Uterus (tissue), 2 donors: ENCODE measurements at regions not wholly inside any gene's neighbourhood (a gene's known extent, or its start where the extent isn't known, plus 50 kb on each side); places are given as distances from the start of the nearest gene placed in this dataset.

Experiments
- POLR2A ChIP-seq, 2 donors: fragments of 450-650 bp; IDR thresholded peaks; one replicate each; pipeline ENCODE4 v1.6.1; 2016; ENCODE audit warnings: antibody characterized with exemption in 2 of 2, mild to moderate bottlenecking in 1 of 2, moderate library complexity in 1 of 2
- TF ChIP-seq, protein P1 (sequence below), 4 experiments: fragments of 200-600 bp in 2 of 4; fragments of 450-650 bp in 2 of 4; sonication (generic) in 2 of 4; IDR thresholded peaks; one replicate each; pipeline ENCODE4 v1.5.1; 2016 to 2019; ENCODE audit warnings: antibody characterized with exemption in 4 of 4, mild to moderate bottlenecking in 2 of 4, moderate library complexity in 1 of 4

DNA sequence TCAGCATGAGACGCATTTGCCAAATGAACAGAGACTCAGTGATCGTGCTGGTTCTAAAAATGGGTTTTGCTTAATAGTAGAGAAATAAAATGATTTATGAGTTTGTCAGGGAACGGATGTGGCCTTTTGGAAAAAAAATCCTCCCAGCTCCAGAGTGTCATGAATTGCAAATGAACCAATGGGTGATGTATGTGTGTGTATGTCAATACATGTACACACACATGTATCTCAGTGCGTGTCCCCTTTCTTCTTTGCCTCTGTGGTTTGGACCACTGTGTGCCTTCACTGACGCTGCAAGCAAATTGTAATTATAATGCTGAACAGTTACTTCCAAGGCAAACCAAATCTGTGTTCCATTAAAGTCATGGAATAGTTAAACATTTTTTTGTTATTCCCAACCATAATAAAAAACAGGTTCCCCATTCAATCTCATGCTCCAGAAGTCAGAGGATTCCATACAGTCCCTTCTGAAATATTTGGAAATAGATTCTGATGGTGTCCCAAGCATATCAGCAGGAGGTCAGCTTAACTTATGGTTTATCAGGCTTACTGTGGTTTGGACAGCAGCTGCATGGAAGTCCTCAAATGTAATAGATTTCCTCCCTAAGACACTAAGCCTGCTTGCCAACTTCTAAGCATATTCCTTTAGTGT, 630.5 kb downstream of the ACTL7B start:
- TF ChIP-seq POLR2A (IDR thresholded peaks at IDR 0.05), result no peak
- TF ChIP-seq, protein P1, sequence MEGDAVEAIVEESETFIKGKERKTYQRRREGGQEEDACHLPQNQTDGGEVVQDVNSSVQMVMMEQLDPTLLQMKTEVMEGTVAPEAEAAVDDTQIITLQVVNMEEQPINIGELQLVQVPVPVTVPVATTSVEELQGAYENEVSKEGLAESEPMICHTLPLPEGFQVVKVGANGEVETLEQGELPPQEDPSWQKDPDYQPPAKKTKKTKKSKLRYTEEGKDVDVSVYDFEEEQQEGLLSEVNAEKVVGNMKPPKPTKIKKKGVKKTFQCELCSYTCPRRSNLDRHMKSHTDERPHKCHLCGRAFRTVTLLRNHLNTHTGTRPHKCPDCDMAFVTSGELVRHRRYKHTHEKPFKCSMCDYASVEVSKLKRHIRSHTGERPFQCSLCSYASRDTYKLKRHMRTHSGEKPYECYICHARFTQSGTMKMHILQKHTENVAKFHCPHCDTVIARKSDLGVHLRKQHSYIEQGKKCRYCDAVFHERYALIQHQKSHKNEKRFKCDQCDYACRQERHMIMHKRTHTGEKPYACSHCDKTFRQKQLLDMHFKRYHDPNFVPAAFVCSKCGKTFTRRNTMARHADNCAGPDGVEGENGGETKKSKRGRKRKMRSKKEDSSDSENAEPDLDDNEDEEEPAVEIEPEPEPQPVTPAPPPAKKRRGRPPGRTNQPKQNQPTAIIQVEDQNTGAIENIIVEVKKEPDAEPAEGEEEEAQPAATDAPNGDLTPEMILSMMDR (IDR thresholded peaks at IDR 0.05), result no peak
